Kidney epithelial cell (primary cell): ENCODE measurements at regions not wholly inside any gene's neighbourhood (a gene's known extent, or its start where the extent isn't known, plus 50 kb on each side); places are given as distances from the start of the nearest gene placed in this dataset.

ENCODE experiments used
- DNase-seq: peaks from one replicate; pipeline ENCODE4 v3.0.0-alpha.2; 2010; ENCODE audit warnings: low read depth
- H3K27me3 ChIP-seq: 2 replicates; pipeline ENCODE4 v1.6.0; 2011; ENCODE audit warnings: low read length; ENCODE audit not compliant: control insufficient read depth, insufficient read depth
- H3K36me3 ChIP-seq: 2 replicates; pipeline ENCODE4 v1.5.1; 2011; ENCODE audit warnings: low read length; ENCODE audit not compliant: control insufficient read depth, insufficient read depth
- H3K4me3 ChIP-seq: 2 replicates; pipeline ENCODE4 v1.5.1; 2011; ENCODE audit warnings: low read depth, mild to moderate bottlenecking, control low read depth, low read length
- CTCF ChIP-seq: IDR thresholded peaks from 2 replicates; pipeline ENCODE4 v1.5.1; 2011; ENCODE audit warnings: mild to moderate bottlenecking, moderate library complexity, low read length, control low read depth, inconsistent platforms; ENCODE audit not compliant: insufficient read depth, poor library complexity, severe bottlenecking

- no peaks in the 10 kb centered on the region for H3K36me3 ChIP-seq
- no peaks in the 10 kb centered on the region for H3K27me3 ChIP-seq
- no peak overlapping the region for H3K4me3 ChIP-seq
- no peak for DNase-seq
- TF ChIP-seq CTCF, result no peak
These were observed 144.3 kb upstream of the SMAD1 start for GRCh38 chr4:145337391-145337790.

DNA sequence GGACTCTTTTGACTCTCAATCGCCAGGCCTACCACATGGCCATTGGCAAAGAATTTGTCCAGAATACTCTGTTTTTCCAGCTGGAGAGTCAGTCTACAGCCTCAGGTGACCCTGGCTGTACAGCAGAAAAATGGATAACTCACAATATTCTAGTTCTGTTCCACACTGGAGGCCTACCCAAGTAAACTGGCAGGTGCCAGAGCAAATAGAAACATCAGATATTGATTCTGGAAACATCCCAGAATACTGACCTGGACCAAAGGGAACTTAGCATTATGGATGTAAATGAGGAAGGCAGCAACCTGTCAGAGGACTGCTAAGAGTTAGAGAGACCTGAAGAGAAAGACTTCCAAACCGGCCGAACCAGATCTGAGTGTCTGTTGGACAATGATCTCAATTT, 147.9 kb upstream of the SMAD1 start:
- Histone ChIP-seq H3K27me3 (no peaks in the 10 kb centered on the region), H3K4me3 (no peak overlapping the region), H3K36me3 (no peaks in the 10 kb centered on the region)
- DNase-seq, result no peak
- no peak for TF ChIP-seq CTCF

DNA sequence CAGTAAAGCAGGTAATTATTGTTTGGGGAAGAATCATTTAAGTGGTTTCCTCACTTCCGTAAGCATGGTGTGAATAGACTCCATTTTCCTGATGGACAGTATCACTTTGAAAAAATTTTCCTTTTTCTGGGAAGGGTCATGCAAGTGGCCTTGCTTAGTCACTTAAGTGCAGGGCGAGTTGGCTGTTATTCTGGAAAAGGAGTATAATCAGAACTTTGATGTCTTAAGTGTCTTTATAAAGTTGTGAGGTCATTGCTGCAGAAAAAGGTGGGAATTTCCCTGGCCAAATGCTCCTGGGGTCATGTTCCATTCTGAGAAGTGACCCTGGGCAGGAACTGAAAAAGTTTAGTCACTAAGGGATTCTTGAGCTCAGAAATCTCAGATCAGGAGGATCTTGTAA, 146.1 kb upstream of the OTUD4 start:
- no peaks in the 10 kb centered on the region for H3K36me3 ChIP-seq
- no peak for DNase-seq
- no peak overlapping the region for H3K4me3 ChIP-seq
- no peak for TF ChIP-seq CTCF
- H3K27me3 ChIP-seq, result no peaks in the 10 kb centered on the region

- H3K4me3 ChIP-seq, result no peak overlapping the region
- no peaks in the 10 kb centered on the region for H3K36me3 ChIP-seq
- no peaks in the 10 kb centered on the region for H3K27me3 ChIP-seq
- no peak for DNase-seq
- no peak for TF ChIP-seq CTCF
These were observed 143.8 kb upstream of the OTUD4 start for GRCh38 chr4:145324161-145324560.

DNA sequence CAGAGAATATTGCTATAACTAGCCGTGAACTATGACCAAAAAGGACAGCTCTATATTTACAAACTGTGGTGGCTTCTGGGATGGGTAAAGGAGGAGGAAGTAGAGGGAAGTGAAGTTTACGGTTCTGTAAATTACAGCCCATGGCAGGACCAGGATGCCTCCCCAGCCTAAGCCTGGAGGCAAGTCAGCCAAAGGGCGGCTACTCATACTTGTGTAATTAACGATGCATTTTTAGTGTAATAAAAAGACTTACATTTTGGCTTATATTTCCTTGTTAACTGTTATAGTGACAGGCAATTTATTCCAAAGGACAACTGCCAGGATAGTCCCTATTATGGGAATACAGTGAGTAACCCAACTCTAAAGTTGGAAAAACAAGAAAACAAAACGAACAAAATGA, 139.9 kb upstream of the OTUD4 start:
- Histone ChIP-seq H3K27me3 (no peaks in the 10 kb centered on the region), H3K36me3 (no peaks in the 10 kb centered on the region), H3K4me3 (no peak overlapping the region)
- DNase-seq, result no peak
- TF ChIP-seq CTCF, result no peak

- Histone ChIP-seq H3K4me3 (no peak overlapping the region), H3K27me3 (no peaks in the 10 kb centered on the region), H3K36me3 (no peaks in the 10 kb centered on the region)
- no peak for DNase-seq
- TF ChIP-seq CTCF, result no peak
These were observed 139.4 kb upstream of the OTUD4 start for GRCh38 chr4:145319751-145320150.
